SK-N-MC (cell line): ENCODE measurements at regions not wholly inside any gene's neighbourhood (a gene's known extent, or its start where the extent isn't known, plus 50 kb on each side); places are given as distances from the start of the nearest gene placed in this dataset.

Experiments
- EZH2 ChIP-seq: fragments of 200-600 bp; sonication (generic); IDR thresholded peaks from one replicate; pipeline ENCODE4 v1.6.1; 2017; ENCODE audit warnings: antibody characterized with exemption
- FOXP2 ChIP-seq: optimal IDR thresholded peaks from 2 replicates; pipeline ENCODE3; 2011; ENCODE audit warnings: mild to moderate bottlenecking, moderate library complexity; ENCODE audit not compliant: insufficient read depth; ENCODE audit errors: extremely low read length, control extremely low read depth
- POLR2AphosphoS5 ChIP-seq: IDR thresholded peaks from 2 replicates; pipeline ENCODE4 v1.6.1; 2012; ENCODE audit warnings: mild to moderate bottlenecking, low read depth, low read length, borderline replicate concordance

GRCh38 chr12:46677749-46678148 is 148.0 kb downstream of the SLC38A4 start:
- TF ChIP-seq EZH2 (no peak), POLR2AphosphoS5 (no peak), FOXP2 (no peak)
